Liver (tissue), 8 donors: ENCODE measurements at regions not wholly inside any gene's neighbourhood (a gene's known extent, or its start where the extent isn't known, plus 50 kb on each side); places are given as distances from the start of the nearest gene placed in this dataset.

Source experiments
- DNase-seq: peaks from one replicate; pipeline ENCODE4 v3.0.0-alpha.2; 2017; ENCODE audit warnings: low spot score
- H3K27ac ChIP-seq, 2 donors: one replicate each; pipeline ENCODE4 v1.7.0; 2013; ENCODE audit warnings: inconsistent platforms in 2 of 2, low read length in 2 of 2, control low read depth in 1 of 2, low read depth in 1 of 2, mild to moderate bottlenecking in 1 of 2
- H3K27me3 ChIP-seq, 4 donors: one replicate each; pipeline versions ENCODE4 v1.6.1 to v1.7.0; 2013; ENCODE audit warnings: low read length in 3 of 4, inconsistent platforms in 1 of 4, mild to moderate bottlenecking in 1 of 4, moderate library complexity in 1 of 4; ENCODE audit not compliant: control insufficient read depth in 4 of 4, insufficient read depth in 4 of 4
- H3K36me3 ChIP-seq, 4 donors: one replicate each; pipeline versions ENCODE4 v1.6.1 to v1.7.0; 2013; ENCODE audit warnings: low read length in 3 of 4, mild to moderate bottlenecking in 3 of 4, low read depth in 1 of 4, moderate library complexity in 1 of 4; ENCODE audit not compliant: control insufficient read depth in 4 of 4, insufficient read depth in 3 of 4
- H3K4me1 ChIP-seq, 4 donors: one replicate each; pipeline versions ENCODE4 v1.6.1 to v1.7.0; 2013; ENCODE audit warnings: low read length in 3 of 4, mild to moderate bottlenecking in 3 of 4, moderate library complexity in 1 of 4; ENCODE audit not compliant: control insufficient read depth in 4 of 4, insufficient read depth in 4 of 4
- H3K4me3 ChIP-seq, 3 donors: one replicate each; pipeline versions ENCODE4 v1.6.1 to v1.7.0; 2013; ENCODE audit warnings: low read length in 3 of 3, control low read depth in 1 of 3, low read depth in 1 of 3, mild to moderate bottlenecking in 1 of 3
- H3K9ac ChIP-seq, 2 donors: one replicate each; pipeline ENCODE4 v1.7.0; 2013; ENCODE audit warnings: low read length in 2 of 2, mild to moderate bottlenecking in 2 of 2, moderate library complexity in 2 of 2, control low read depth in 1 of 2, low read depth in 1 of 2
- H3K9me3 ChIP-seq, 4 donors: one replicate each; pipeline versions ENCODE4 v1.6.1 to v1.7.0; 2013; ENCODE audit warnings: low read length in 3 of 4; ENCODE audit not compliant: control insufficient read depth in 4 of 4
- ATF3 ChIP-seq: IDR thresholded peaks from 2 replicates; pipeline ENCODE4 v1.6.1; 2016; ENCODE audit warnings: antibody characterized with exemption
- EGR1 ChIP-seq, 2 donors: IDR thresholded peaks; 2 replicates each; pipeline ENCODE4 v1.6.1; 2016 to 2018; ENCODE audit warnings: antibody characterized with exemption in 2 of 2, low read depth in 2 of 2
- FOXA1 ChIP-seq: IDR thresholded peaks from 2 replicates; pipeline ENCODE4 v1.6.1; 2016; ENCODE audit warnings: antibody characterized with exemption
- FOXA2 ChIP-seq: IDR thresholded peaks from 2 replicates; pipeline ENCODE4 v1.6.1; 2016; ENCODE audit warnings: antibody characterized with exemption
- GABPA ChIP-seq, 2 donors: IDR thresholded peaks in 1 of 2; conservative IDR thresholded peaks in 1 of 2; 2 replicates each; pipeline ENCODE4 v1.6.1; 2016; ENCODE audit warnings: antibody characterized with exemption in 2 of 2, mild to moderate bottlenecking in 1 of 2, moderate library complexity in 1 of 2
- JUND ChIP-seq, 2 donors: IDR thresholded peaks; 2 replicates each; pipeline ENCODE4 v1.6.1; 2016; ENCODE audit warnings: antibody characterized with exemption in 2 of 2
- RAD21 ChIP-seq, 2 donors: IDR thresholded peaks; 2 replicates each; pipeline ENCODE4 v1.6.1; 2016; ENCODE audit warnings: antibody characterized with exemption in 2 of 2, mild to moderate bottlenecking in 2 of 2
- REST ChIP-seq: IDR thresholded peaks from 2 replicates; pipeline ENCODE4 v1.6.1; 2016; ENCODE audit warnings: antibody characterized with exemption, mild to moderate bottlenecking
- RXRA ChIP-seq, 2 donors: IDR thresholded peaks; 2 replicates each; pipeline ENCODE4 v1.6.1; 2017 to 2018; ENCODE audit warnings: antibody characterized with exemption in 2 of 2, mild to moderate bottlenecking in 1 of 2
- SP1 ChIP-seq: IDR thresholded peaks from 2 replicates; pipeline ENCODE4 v1.6.1; 2018; ENCODE audit warnings: antibody characterized with exemption, mild to moderate bottlenecking
- TAF1 ChIP-seq: conservative IDR thresholded peaks from 2 replicates; pipeline ENCODE4 v1.6.1; 2016; ENCODE audit warnings: antibody characterized with exemption, mild to moderate bottlenecking
- YY1 ChIP-seq: IDR thresholded peaks from 2 replicates; pipeline ENCODE4 v1.6.1; 2016; ENCODE audit warnings: antibody characterized with exemption, mild to moderate bottlenecking
- WGBS: extraction: QIAGEN DNeasy Blood & Tissue Kit; methylation state at CpG from one replicate; pipeline ENCODE4 v1.1.7; 2013; 5-methylcytosine and 5-hydroxymethylcytosine counted together
- TF ChIP-seq, protein P1 (sequence below): fragments of 150-350 bp; IDR thresholded peaks from 2 replicates; pipeline ENCODE4 v1.5.1; 2017; ENCODE audit warnings: improper control_type of control experiment, low read depth, low read length; ENCODE audit not compliant: missing input control
- TF ChIP-seq, protein P2 (sequence below): IDR thresholded peaks from 2 replicates; pipeline ENCODE4 v1.6.1; 2016; ENCODE audit warnings: antibody characterized with exemption
- donor health status: healthy.
- donor health status: healthy.
- donor health status: healthy.
- donor health status: healthy.
- donor health status: healthy.

- DNase-seq, result no peak
These were observed 245.0 kb upstream of the CPHXL start for GRCh38 chr16:75971334-75971733.

More at GRCh38 chr16:75971334-75971733, 245.0 kb upstream of the CPHXL start:
- 71% methylated on average over 2 of the region's 2 CpGs for WGBS
- Histone ChIP-seq H3K9me3 (no peaks in the 10 kb centered on the region), H3K4me3 (no peak overlapping the region), H3K27ac (no peak overlapping the region), H3K36me3 (no peaks in the 10 kb centered on the region), H3K9ac (no peak overlapping the region), H3K4me1 (no peaks in the 10 kb centered on the region), H3K27me3 (no peaks in the 10 kb centered on the region)
- TF ChIP-seq REST (no peak), YY1 (no peak), GABPA (IDR thresholded peaks at IDR 0.05 in 1 of 2, conservative IDR thresholded peaks at IDR 0.05 in 1 of 2) (no peak), RAD21 (IDR thresholded peaks at IDR 0.05) (no peak), FOXA1 (no peak), JUND (IDR thresholded peaks at IDR 0.05) (no peak), FOXA2 (no peak), ATF3 (no peak), SP1 (no peak), TAF1 (no peak), RXRA (IDR thresholded peaks at IDR 0.05) (no peak), EGR1 (IDR thresholded peaks at IDR 0.05; ENCODE audit: low read depth in 2 of 2) (no peak)
- TF ChIP-seq, protein P1, sequence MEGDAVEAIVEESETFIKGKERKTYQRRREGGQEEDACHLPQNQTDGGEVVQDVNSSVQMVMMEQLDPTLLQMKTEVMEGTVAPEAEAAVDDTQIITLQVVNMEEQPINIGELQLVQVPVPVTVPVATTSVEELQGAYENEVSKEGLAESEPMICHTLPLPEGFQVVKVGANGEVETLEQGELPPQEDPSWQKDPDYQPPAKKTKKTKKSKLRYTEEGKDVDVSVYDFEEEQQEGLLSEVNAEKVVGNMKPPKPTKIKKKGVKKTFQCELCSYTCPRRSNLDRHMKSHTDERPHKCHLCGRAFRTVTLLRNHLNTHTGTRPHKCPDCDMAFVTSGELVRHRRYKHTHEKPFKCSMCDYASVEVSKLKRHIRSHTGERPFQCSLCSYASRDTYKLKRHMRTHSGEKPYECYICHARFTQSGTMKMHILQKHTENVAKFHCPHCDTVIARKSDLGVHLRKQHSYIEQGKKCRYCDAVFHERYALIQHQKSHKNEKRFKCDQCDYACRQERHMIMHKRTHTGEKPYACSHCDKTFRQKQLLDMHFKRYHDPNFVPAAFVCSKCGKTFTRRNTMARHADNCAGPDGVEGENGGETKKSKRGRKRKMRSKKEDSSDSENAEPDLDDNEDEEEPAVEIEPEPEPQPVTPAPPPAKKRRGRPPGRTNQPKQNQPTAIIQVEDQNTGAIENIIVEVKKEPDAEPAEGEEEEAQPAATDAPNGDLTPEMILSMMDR, result no peak
- TF ChIP-seq, protein P2, sequence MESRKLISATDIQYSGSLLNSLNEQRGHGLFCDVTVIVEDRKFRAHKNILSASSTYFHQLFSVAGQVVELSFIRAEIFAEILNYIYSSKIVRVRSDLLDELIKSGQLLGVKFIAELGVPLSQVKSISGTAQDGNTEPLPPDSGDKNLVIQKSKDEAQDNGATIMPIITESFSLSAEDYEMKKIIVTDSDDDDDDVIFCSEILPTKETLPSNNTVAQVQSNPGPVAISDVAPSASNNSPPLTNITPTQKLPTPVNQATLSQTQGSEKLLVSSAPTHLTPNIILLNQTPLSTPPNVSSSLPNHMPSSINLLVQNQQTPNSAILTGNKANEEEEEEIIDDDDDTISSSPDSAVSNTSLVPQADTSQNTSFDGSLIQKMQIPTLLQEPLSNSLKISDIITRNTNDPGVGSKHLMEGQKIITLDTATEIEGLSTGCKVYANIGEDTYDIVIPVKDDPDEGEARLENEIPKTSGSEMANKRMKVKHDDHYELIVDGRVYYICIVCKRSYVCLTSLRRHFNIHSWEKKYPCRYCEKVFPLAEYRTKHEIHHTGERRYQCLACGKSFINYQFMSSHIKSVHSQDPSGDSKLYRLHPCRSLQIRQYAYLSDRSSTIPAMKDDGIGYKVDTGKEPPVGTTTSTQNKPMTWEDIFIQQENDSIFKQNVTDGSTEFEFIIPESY, result no peak
